Neural cell (in vitro differentiated cells): ENCODE measurements at regions not wholly inside any gene's neighbourhood (a gene's known extent, or its start where the extent isn't known, plus 50 kb on each side); places are given as distances from the start of the nearest gene placed in this dataset.

Source experiments
- H2AFZ ChIP-seq: fragments of 200-600, 300-800 bp; sonication (generic), shearing (Covaris generic); 2 replicates; pipeline ENCODE4 v1.6.0; 2014; ENCODE audit warnings: low read depth, mild to moderate bottlenecking, antibody characterized with exemption, low read length, moderate library complexity
- H3F3A ChIP-seq: fragments of 200-600 bp; shearing (Covaris generic); 2 replicates; pipeline ENCODE4 v1.6.1; 2016; ENCODE audit warnings: mild to moderate bottlenecking, moderate library complexity, mixed read lengths, antibody characterized with exemption, low read length; ENCODE audit not compliant: insufficient read depth, poor library complexity, severe bottlenecking
- H3K27ac ChIP-seq: fragments of 200-600, 300-800 bp; sonication (generic), shearing (Covaris generic); 2 replicates; pipeline ENCODE4 v1.5.1; 2014; ENCODE audit warnings: mild to moderate bottlenecking, low read length, moderate library complexity
- H3K27me3 ChIP-seq: fragments of 300-800, 200-600 bp; sonication (generic), shearing (Covaris generic); 2 replicates; pipeline ENCODE4 v1.6.0; 2014; ENCODE audit warnings: mild to moderate bottlenecking, low read depth, low read length, moderate library complexity; ENCODE audit not compliant: insufficient read depth
- H3K36me3 ChIP-seq: fragments of 300-800, 200-600 bp; sonication (generic), shearing (Covaris generic); 2 replicates; pipeline ENCODE4 v1.5.1; 2014; ENCODE audit warnings: mild to moderate bottlenecking, antibody characterized with exemption, low read length, moderate library complexity; ENCODE audit not compliant: insufficient read depth
- H3K4me2 ChIP-seq: fragments of 300-800, 200-600 bp; sonication (generic), shearing (Covaris generic); 2 replicates; pipeline ENCODE4 v1.6.0; 2014; ENCODE audit warnings: mild to moderate bottlenecking, low read length
- H3K4me3 ChIP-seq: fragments of 300-800, 200-600 bp; sonication (generic), shearing (Covaris generic); 2 replicates; pipeline ENCODE4 v1.5.1; 2014; ENCODE audit warnings: mild to moderate bottlenecking, low read length, moderate library complexity
- H3K79me2 ChIP-seq: fragments of 200-600 bp; shearing (Covaris generic); replicated peaks from 2 replicates; pipeline ENCODE4 v1.6.0; 2014; ENCODE audit warnings: mild to moderate bottlenecking, low read length, moderate library complexity; ENCODE audit not compliant: insufficient read depth
- H3K9ac ChIP-seq: fragments of 300-800, 200-600 bp; sonication (generic), shearing (Covaris generic); 2 replicates; pipeline ENCODE4 v1.6.1; 2016; ENCODE audit warnings: mild to moderate bottlenecking, low read length, mixed read lengths
- H3K9me2 ChIP-seq: fragments of 200-600 bp; shearing (Covaris generic); 2 replicates; pipeline ENCODE4 v1.6.1; 2016; ENCODE audit warnings: mild to moderate bottlenecking, low read length, mixed read lengths; ENCODE audit not compliant: insufficient read depth
- H3K9me3 ChIP-seq: fragments of 200-600, 300-800 bp; sonication (generic), shearing (Covaris generic); 2 replicates; pipeline ENCODE4 v1.6.1; 2016; ENCODE audit warnings: mild to moderate bottlenecking, mixed run types, low read length, moderate library complexity, mixed read lengths
- H4K20me1 ChIP-seq: fragments of 200-600 bp; shearing (Covaris generic); 2 replicates; pipeline ENCODE4 v1.6.1; 2016; ENCODE audit warnings: mild to moderate bottlenecking, mixed run types; ENCODE audit not compliant: insufficient read depth
- EP300 ChIP-seq: fragments of 450-650 bp; conservative IDR thresholded peaks from 2 replicates; pipeline ENCODE4 v1.6.1; 2014; ENCODE audit warnings: antibody characterized with exemption, mild to moderate bottlenecking, moderate library complexity; ENCODE audit not compliant: poor library complexity, severe bottlenecking
- EZH2 ChIP-seq: fragments of 200-600, 300-800 bp; shearing (Covaris generic), sonication (generic); IDR thresholded peaks from 2 replicates; pipeline ENCODE4 v1.6.1; 2014; ENCODE audit warnings: antibody characterized with exemption, low read length, borderline replicate concordance, mild to moderate bottlenecking; ENCODE audit not compliant: insufficient read depth, poor library complexity, severe bottlenecking
- MXI1 ChIP-seq: fragments of 450-650 bp; conservative IDR thresholded peaks from 2 replicates; pipeline ENCODE4 v1.6.1; 2014; ENCODE audit warnings: antibody characterized with exemption, mild to moderate bottlenecking; ENCODE audit not compliant: poor library complexity, severe bottlenecking
- POLR2AphosphoS5 ChIP-seq: IDR thresholded peaks from 2 replicates; pipeline ENCODE4 v1.6.1; 2012
- RAD21 ChIP-seq: fragments of 450-650 bp; conservative IDR thresholded peaks from 2 replicates; pipeline ENCODE4 v1.6.1; 2014; ENCODE audit warnings: antibody characterized with exemption, mild to moderate bottlenecking, moderate library complexity
- SMC3 ChIP-seq: fragments of 450-650 bp; conservative IDR thresholded peaks from 2 replicates; pipeline ENCODE4 v1.6.1; 2014; ENCODE audit warnings: antibody characterized with exemption, mild to moderate bottlenecking, moderate library complexity; ENCODE audit not compliant: poor library complexity
- TAF1 ChIP-seq: IDR thresholded peaks from 2 replicates; pipeline ENCODE4 v1.6.1; 2012; ENCODE audit warnings: low read depth
- TF ChIP-seq, protein P1 (sequence below): IDR thresholded peaks from 2 replicates; pipeline ENCODE4 v1.6.1; 2012; ENCODE audit warnings: borderline replicate concordance
- TF ChIP-seq, protein P2 (sequence below): fragments of 450-650 bp; IDR thresholded peaks from 2 replicates; pipeline ENCODE4 v1.5.1; 2014; ENCODE audit warnings: antibody characterized with exemption, mild to moderate bottlenecking, moderate library complexity; ENCODE audit not compliant: poor library complexity, severe bottlenecking

- TF ChIP-seq, protein P1, sequence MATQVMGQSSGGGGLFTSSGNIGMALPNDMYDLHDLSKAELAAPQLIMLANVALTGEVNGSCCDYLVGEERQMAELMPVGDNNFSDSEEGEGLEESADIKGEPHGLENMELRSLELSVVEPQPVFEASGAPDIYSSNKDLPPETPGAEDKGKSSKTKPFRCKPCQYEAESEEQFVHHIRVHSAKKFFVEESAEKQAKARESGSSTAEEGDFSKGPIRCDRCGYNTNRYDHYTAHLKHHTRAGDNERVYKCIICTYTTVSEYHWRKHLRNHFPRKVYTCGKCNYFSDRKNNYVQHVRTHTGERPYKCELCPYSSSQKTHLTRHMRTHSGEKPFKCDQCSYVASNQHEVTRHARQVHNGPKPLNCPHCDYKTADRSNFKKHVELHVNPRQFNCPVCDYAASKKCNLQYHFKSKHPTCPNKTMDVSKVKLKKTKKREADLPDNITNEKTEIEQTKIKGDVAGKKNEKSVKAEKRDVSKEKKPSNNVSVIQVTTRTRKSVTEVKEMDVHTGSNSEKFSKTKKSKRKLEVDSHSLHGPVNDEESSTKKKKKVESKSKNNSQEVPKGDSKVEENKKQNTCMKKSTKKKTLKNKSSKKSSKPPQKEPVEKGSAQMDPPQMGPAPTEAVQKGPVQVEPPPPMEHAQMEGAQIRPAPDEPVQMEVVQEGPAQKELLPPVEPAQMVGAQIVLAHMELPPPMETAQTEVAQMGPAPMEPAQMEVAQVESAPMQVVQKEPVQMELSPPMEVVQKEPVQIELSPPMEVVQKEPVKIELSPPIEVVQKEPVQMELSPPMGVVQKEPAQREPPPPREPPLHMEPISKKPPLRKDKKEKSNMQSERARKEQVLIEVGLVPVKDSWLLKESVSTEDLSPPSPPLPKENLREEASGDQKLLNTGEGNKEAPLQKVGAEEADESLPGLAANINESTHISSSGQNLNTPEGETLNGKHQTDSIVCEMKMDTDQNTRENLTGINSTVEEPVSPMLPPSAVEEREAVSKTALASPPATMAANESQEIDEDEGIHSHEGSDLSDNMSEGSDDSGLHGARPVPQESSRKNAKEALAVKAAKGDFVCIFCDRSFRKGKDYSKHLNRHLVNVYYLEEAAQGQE, result no peak
- TF ChIP-seq TAF1, result no peak
- no peak for TF ChIP-seq RAD21
- no peak for TF ChIP-seq SMC3
- TF ChIP-seq, protein P2, sequence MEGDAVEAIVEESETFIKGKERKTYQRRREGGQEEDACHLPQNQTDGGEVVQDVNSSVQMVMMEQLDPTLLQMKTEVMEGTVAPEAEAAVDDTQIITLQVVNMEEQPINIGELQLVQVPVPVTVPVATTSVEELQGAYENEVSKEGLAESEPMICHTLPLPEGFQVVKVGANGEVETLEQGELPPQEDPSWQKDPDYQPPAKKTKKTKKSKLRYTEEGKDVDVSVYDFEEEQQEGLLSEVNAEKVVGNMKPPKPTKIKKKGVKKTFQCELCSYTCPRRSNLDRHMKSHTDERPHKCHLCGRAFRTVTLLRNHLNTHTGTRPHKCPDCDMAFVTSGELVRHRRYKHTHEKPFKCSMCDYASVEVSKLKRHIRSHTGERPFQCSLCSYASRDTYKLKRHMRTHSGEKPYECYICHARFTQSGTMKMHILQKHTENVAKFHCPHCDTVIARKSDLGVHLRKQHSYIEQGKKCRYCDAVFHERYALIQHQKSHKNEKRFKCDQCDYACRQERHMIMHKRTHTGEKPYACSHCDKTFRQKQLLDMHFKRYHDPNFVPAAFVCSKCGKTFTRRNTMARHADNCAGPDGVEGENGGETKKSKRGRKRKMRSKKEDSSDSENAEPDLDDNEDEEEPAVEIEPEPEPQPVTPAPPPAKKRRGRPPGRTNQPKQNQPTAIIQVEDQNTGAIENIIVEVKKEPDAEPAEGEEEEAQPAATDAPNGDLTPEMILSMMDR, result no peak
- no peak for TF ChIP-seq EZH2
- no peak for TF ChIP-seq EP300
- TF ChIP-seq MXI1, result no peak
- TF ChIP-seq POLR2AphosphoS5, result no peak
- Histone ChIP-seq H4K20me1 (no peaks in the 10 kb centered on the region), H3K9ac (no peak overlapping the region)
These were observed 555.5 kb downstream of the ETV1 start for GRCh38 chr7:13433946-13434345.

DNA sequence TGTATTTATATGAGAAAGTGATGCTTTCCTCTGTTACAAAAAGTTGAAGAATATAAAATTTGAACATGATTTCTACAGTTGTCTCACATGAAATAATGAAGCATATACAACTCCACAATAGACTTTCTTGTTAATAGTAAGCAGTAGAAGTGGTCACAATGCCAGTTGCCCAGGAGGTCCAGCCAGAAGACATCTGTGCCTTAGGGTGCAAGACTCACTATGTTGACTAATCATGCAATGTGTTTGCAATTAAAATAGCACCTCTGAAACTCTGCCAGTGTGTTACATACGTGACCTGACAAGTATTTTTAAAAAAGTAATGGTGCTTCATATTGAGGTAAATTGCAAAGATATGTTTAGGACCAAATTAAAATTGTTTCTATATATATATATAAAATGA lies 547.2 kb downstream of the ETV1 start:
- TF ChIP-seq SMC3, result no peak
- no peak for TF ChIP-seq EZH2
- no peak for TF ChIP-seq EP300
- TF ChIP-seq, protein P2, result no peak
- no peak for TF ChIP-seq RAD21
- TF ChIP-seq MXI1, result no peak
- TF ChIP-seq, protein P1, result no peak
- no peak for TF ChIP-seq POLR2AphosphoS5
- TF ChIP-seq TAF1, result no peak
- Histone ChIP-seq H4K20me1 (no peaks in the 10 kb centered on the region), H3K9me2 (no peaks in the 10 kb centered on the region), H3K9ac (no peak overlapping the region), H3K27me3 (no peaks in the 10 kb centered on the region), H3K27ac (no peak overlapping the region), H3K4me3 (no peak overlapping the region), H3K9me3 (no peaks in the 10 kb centered on the region), H3K36me3 (no peaks in the 10 kb centered on the region), H3K4me2 (no peak overlapping the region), H3K79me2 (no peaks in the 10 kb centered on the region), H3F3A (no peaks in the 10 kb centered on the region), H2AFZ (no peak overlapping the region)

More at GRCh38 chr7:13433946-13434345, 555.5 kb downstream of the ETV1 start:
- Histone ChIP-seq H3K27ac (no peak overlapping the region), H3F3A (no peaks in the 10 kb centered on the region), H3K36me3 (no peaks in the 10 kb centered on the region), H2AFZ (no peak overlapping the region), H3K9me2 (no peaks in the 10 kb centered on the region), H3K4me2 (no peak overlapping the region), H3K27me3 (no peaks in the 10 kb centered on the region), H3K4me3 (no peak overlapping the region), H3K9me3 (no peaks in the 10 kb centered on the region), H3K79me2 (no peaks in the 10 kb centered on the region)
